HG02588 (cell line): ENCODE measurements at regions not wholly inside any gene's neighbourhood (a gene's known extent, or its start where the extent isn't known, plus 50 kb on each side); places are given as distances from the start of the nearest gene placed in this dataset.

Experiments used
- ATAC-seq: cut with Tn5 transposase; IDR thresholded peaks from one replicate; pipeline ENCODE4 v1.9.1; 2021; ENCODE audit warnings: mild to moderate bottlenecking, moderate library complexity; ENCODE audit not compliant: unreplicated experiment

- ATAC-seq = no peak
Measured at GRCh38 chr3:43970351-43970750, 271.3 kb upstream of the TOPAZ1 start.

GRCh38 chr3:43970920-43971319 is 270.8 kb upstream of the TOPAZ1 start:
- ATAC-seq = no peak

GRCh38 chr3:43971486-43971885 is 270.2 kb upstream of the TOPAZ1 start:
- ATAC-seq = no peak

- no peak for ATAC-seq
Measured at GRCh38 chr3:43978708-43979107, 263.0 kb upstream of the TOPAZ1 start.

- ATAC-seq = no peak
Measured at GRCh38 chr3:43979645-43980044, 262.0 kb upstream of the TOPAZ1 start.

GRCh38 chr3:43994657-43995546 is 246.8 kb upstream of the TOPAZ1 start:
- ATAC-seq = no peak

GRCh38 chr3:43995547-43996378 is 245.9 kb upstream of the TOPAZ1 start:
- ATAC-seq = no peak

GRCh38 chr3:43996379-43997301 is 245.0 kb upstream of the TOPAZ1 start:
- ATAC-seq = no peak

- no peak for ATAC-seq
Measured at GRCh38 chr3:43997316-43997715, 244.4 kb upstream of the TOPAZ1 start.

- no peak for ATAC-seq
Measured at GRCh38 chr3:43997788-43998369, 243.8 kb upstream of the TOPAZ1 start.

GRCh38 chr3:43998370-43998835 is 243.3 kb upstream of the TOPAZ1 start:
- ATAC-seq = no peak

- no peak for ATAC-seq
Measured at GRCh38 chr3:43998836-43999727, 242.6 kb upstream of the TOPAZ1 start.

GRCh38 chr3:43999728-44000319 is 241.9 kb upstream of the TOPAZ1 start:
- ATAC-seq = no peak

- no peak for ATAC-seq
Measured at GRCh38 chr3:44000586-44000985, 241.1 kb upstream of the TOPAZ1 start.

- no peak for ATAC-seq
Measured at GRCh38 chr3:44001072-44001471, 240.6 kb upstream of the TOPAZ1 start.

- no peak for ATAC-seq
Measured at GRCh38 chr3:44003801-44004200, 237.9 kb upstream of the TOPAZ1 start.

GRCh38 chr3:44011680-44012079 is 230.0 kb upstream of the TOPAZ1 start:
- ATAC-seq = no peak

GRCh38 chr3:44012160-44012899 is 229.4 kb upstream of the TOPAZ1 start:
- no peak for ATAC-seq
